KOPT-K1 (cell line): ENCODE measurements at regions not wholly inside any gene's neighbourhood (a gene's known extent, or its start where the extent isn't known, plus 50 kb on each side); places are given as distances from the start of the nearest gene placed in this dataset.

Experiments
- H3K27ac ChIP-seq: fragments of 200-600 bp; sonication (generic); 2 replicates; pipeline ENCODE4 v1.5.1; 2016; ENCODE audit warnings: antibody characterized with exemption, mild to moderate bottlenecking, low read depth, low read length; ENCODE audit not compliant: poor library complexity, severe bottlenecking
- H3K36me3 ChIP-seq: fragments of 200-600 bp; sonication (generic); 2 replicates; pipeline ENCODE4 v1.5.1; 2017; ENCODE audit warnings: antibody characterized with exemption, mild to moderate bottlenecking, low read length, moderate library complexity; ENCODE audit not compliant: insufficient read depth
- H3K9me3 ChIP-seq: fragments of 200-600 bp; sonication (generic); 2 replicates; pipeline ENCODE4 v1.5.1; 2017; ENCODE audit warnings: antibody characterized with exemption, low read length, mild to moderate bottlenecking; ENCODE audit not compliant: insufficient read depth, poor library complexity, severe bottlenecking

- no peak overlapping the region for H3K27ac ChIP-seq
- no peaks in the 10 kb centered on the region for H3K9me3 ChIP-seq
- H3K36me3 ChIP-seq: no peaks in the 10 kb centered on the region
Observed at GRCh38 chr2:59674100-59674499, 879.4 kb downstream of the BCL11A start.

- Histone ChIP-seq H3K9me3 (no peaks in the 10 kb centered on the region), H3K36me3 (no peaks in the 10 kb centered on the region), H3K27ac (no peak overlapping the region)
Observed at GRCh38 chr2:59665021-59665420, 888.4 kb downstream of the BCL11A start.

GRCh38 chr2:59662127-59662861 is 891.2 kb downstream of the BCL11A start:
- no peaks in the 10 kb centered on the region for H3K9me3 ChIP-seq
- H3K27ac ChIP-seq: no peak overlapping the region
- H3K36me3 ChIP-seq: no peaks in the 10 kb centered on the region

- H3K36me3 ChIP-seq: no peaks in the 10 kb centered on the region
- H3K27ac ChIP-seq: no peak overlapping the region
- H3K9me3 ChIP-seq: no peaks in the 10 kb centered on the region
Observed at GRCh38 chr2:59660262-59660661, 893.2 kb downstream of the BCL11A start.

- Histone ChIP-seq H3K9me3 (no peaks in the 10 kb centered on the region), H3K27ac (no peak overlapping the region), H3K36me3 (no peaks in the 10 kb centered on the region)
Observed at GRCh38 chr2:59658906-59659635, 894.4 kb downstream of the BCL11A start.

GRCh38 chr2:59655809-59656208 is 897.6 kb downstream of the BCL11A start:
- Histone ChIP-seq H3K9me3 (no peaks in the 10 kb centered on the region), H3K27ac (no peak overlapping the region), H3K36me3 (no peaks in the 10 kb centered on the region)

GRCh38 chr2:59654710-59655109 is 898.7 kb downstream of the BCL11A start:
- Histone ChIP-seq H3K27ac (no peak overlapping the region), H3K9me3 (no peaks in the 10 kb centered on the region), H3K36me3 (no peaks in the 10 kb centered on the region)

GRCh38 chr2:59653164-59653563 is 900.3 kb downstream of the BCL11A start:
- H3K9me3 ChIP-seq: no peaks in the 10 kb centered on the region

GRCh38 chr2:59630789-59631188 is 922.7 kb downstream of the BCL11A start:
- no peaks in the 10 kb centered on the region for H3K36me3 ChIP-seq
- no peak overlapping the region for H3K27ac ChIP-seq
- H3K9me3 ChIP-seq: no peaks in the 10 kb centered on the region

More at GRCh38 chr2:59653164-59653563, 900.3 kb downstream of the BCL11A start:
- Histone ChIP-seq H3K36me3 (no peaks in the 10 kb centered on the region), H3K27ac (no peak overlapping the region)

GRCh38 chr2:59627599-59627998 is 925.9 kb downstream of the BCL11A start:
- Histone ChIP-seq H3K36me3 (no peaks in the 10 kb centered on the region), H3K9me3 (no peaks in the 10 kb centered on the region), H3K27ac (no peak overlapping the region)

GRCh38 chr2:59622599-59623308 is 930.7 kb downstream of the BCL11A start:
- no peaks in the 10 kb centered on the region for H3K36me3 ChIP-seq

GRCh38 chr2:59604123-59604522 is 949.3 kb downstream of the BCL11A start:
- no peak overlapping the region for H3K27ac ChIP-seq
- peaks cover 22% of the 10 kb centered on the region for H3K9me3 ChIP-seq
- no peaks in the 10 kb centered on the region for H3K36me3 ChIP-seq

More at GRCh38 chr2:59622599-59623308, 930.7 kb downstream of the BCL11A start:
- peaks cover 3% of the 10 kb centered on the region for H3K9me3 ChIP-seq
- H3K27ac ChIP-seq: no peak overlapping the region

- Histone ChIP-seq H3K9me3 (no peaks in the 10 kb centered on the region), H3K36me3 (no peaks in the 10 kb centered on the region)
Observed at GRCh38 chr2:59594671-59595222, 958.7 kb downstream of the BCL11A start.

GRCh38 chr2:59590798-59591197 is 962.7 kb downstream of the BCL11A start:
- no peaks in the 10 kb centered on the region for H3K36me3 ChIP-seq
- no peaks in the 10 kb centered on the region for H3K9me3 ChIP-seq
- H3K27ac ChIP-seq: no peak overlapping the region

More at GRCh38 chr2:59594671-59595222, 958.7 kb downstream of the BCL11A start:
- no peak overlapping the region for H3K27ac ChIP-seq

- H3K36me3 ChIP-seq: no peaks in the 10 kb centered on the region
- no peaks in the 10 kb centered on the region for H3K9me3 ChIP-seq
Observed at GRCh38 chr2:59589881-59590280, 963.6 kb downstream of the BCL11A start.

More at GRCh38 chr2:59589881-59590280, 963.6 kb downstream of the BCL11A start:
- no peak overlapping the region for H3K27ac ChIP-seq
